ENCODE measurements at regions not wholly inside any gene's neighbourhood (a gene's known extent, or its start where the extent isn't known, plus 50 kb on each side); places are given as distances from the start of the nearest gene placed in this dataset.

DNA sequence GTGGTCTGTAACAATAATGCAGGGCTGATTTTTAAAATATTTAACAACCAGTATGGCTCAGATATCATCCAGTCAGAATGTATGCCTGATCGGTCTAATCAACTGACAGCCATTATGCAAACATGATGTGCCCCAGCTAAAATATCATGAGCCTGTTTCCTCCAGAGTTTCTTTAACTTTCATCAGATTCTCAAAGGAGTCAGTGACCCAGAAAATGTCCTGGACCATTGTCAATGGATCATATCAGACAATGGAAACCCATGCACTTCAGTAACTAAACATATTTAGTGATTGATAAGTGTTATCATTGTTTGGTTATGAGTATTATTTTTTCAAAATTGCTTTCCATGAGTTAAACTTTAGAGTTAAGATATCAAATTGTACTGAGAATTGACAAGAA, 173.5 kb downstream of the LMBRD1 start:
- Histone ChIP-seq H3K4me3 (no peak overlapping the region), H3K9me3 (no peaks in the 10 kb centered on the region), H3K27me3 (no peaks in the 10 kb centered on the region), H3K4me1 (no peaks in the 10 kb centered on the region), H3K27ac (no peak overlapping the region), H3K36me3 (no peaks in the 10 kb centered on the region)
- intact Hi-C loops (cut with DNase I): no loop called here
- no peak for ATAC-seq
- TF ChIP-seq CTCF (IDR thresholded peaks at IDR 0.05): no peak
- no peak for DNase-seq

DNA sequence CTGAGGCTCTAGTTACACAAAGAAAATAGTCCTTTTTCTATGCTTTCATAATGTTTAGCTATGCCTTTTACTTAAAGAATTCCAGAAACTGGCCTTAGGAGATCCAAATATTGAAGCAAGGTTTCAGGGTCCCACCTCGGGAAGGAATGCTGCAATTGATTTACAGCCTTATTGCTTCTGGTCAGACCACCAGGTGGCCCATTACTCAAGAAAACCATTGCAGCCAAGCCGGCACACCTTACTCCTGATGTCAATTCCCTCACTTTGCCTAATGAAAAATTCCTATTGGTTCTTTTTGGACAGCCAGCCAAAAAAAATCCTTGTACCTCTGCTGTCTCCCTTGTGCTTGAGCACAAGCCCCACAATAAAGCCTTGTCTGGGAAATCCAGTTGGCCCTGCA, 173.9 kb downstream of the LMBRD1 start:
- no peak for DNase-seq
- no peaks in the 10 kb centered on the region for H3K4me1 ChIP-seq
- no peak for TF ChIP-seq CTCF (IDR thresholded peaks at IDR 0.05)
- H3K36me3 ChIP-seq: no peaks in the 10 kb centered on the region
- no peaks in the 10 kb centered on the region for H3K9me3 ChIP-seq
- no peak overlapping the region for H3K4me3 ChIP-seq
- ATAC-seq: no peak
- intact Hi-C loops (cut with DNase I): no loop called here
- H3K27me3 ChIP-seq: no peaks in the 10 kb centered on the region
- H3K27ac ChIP-seq: no peak overlapping the region

DNA sequence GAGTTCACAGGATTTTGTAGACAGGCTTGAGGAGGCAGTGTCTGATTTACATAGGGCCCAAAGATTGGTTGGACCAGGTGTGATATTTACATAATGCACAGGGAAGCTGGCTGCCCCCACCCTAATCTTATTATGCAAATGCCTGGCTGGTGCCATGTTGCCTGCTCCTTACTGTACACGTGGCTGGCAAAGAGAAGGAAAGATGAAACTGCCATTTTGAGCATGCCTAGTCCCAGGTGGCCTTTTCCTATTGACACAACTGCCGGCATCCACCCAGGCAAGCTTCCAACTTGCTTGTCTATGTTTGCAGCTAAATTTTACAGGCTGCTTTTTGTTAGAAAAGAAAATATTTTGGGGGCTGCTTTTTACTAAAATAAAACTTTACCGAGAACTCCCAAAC, 174.6 kb downstream of the LMBRD1 start:
- no peak for TF ChIP-seq CTCF (IDR thresholded peaks at IDR 0.05)
- no peak for DNase-seq
- Histone ChIP-seq H3K36me3 (no peaks in the 10 kb centered on the region), H3K4me1 (no peaks in the 10 kb centered on the region), H3K27me3 (no peaks in the 10 kb centered on the region), H3K27ac (no peak overlapping the region), H3K9me3 (no peaks in the 10 kb centered on the region), H3K4me3 (no peak overlapping the region)
- intact Hi-C loops (cut with DNase I): no loop called here
- ATAC-seq: no peak

- Histone ChIP-seq H3K27me3 (no peaks in the 10 kb centered on the region), H3K4me1 (no peaks in the 10 kb centered on the region), H3K36me3 (no peaks in the 10 kb centered on the region), H3K4me3 (no peak overlapping the region), H3K27ac (no peak overlapping the region), H3K9me3 (no peaks in the 10 kb centered on the region)
- no peak for DNase-seq
- TF ChIP-seq CTCF (IDR thresholded peaks at IDR 0.05): no peak
- no peak for ATAC-seq
- intact Hi-C loops (cut with DNase I): no loop called here
Observed at GRCh38 chr6:69617163-69617562, 179.6 kb downstream of the LMBRD1 start.

DNA sequence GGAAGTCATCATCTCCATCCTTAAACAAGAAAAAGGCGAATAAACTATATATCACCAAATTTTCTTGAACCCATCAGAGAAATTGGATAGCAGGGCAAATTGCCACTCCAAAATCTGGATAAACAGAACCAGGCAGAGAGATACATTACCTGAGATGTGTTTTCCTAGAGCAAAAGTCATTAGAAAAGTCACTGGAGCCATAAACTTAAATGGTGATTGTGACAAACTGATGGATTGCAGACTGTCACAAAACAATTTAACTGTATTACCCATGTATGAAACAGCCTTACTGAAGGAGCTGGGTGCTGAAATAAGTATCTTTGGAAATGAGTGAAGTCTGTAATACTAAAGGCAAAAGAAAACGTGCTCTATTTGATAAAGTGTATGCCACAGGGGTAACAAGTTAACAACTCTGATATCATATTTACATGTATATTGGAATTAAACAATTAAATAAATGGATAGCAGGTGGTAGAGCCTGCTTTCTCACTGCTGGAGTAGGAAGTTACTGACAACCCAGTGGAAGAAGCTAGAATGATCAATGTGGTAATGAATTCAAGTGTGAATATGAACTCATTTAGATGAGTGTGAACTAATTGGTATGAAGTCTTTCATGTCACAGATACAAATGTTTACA, 186.9 kb downstream of the LMBRD1 start:
- no peak for DNase-seq
- H3K27ac ChIP-seq: no peak overlapping the region
- no peak for TF ChIP-seq CTCF (IDR thresholded peaks at IDR 0.05)
- intact Hi-C loops (cut with DNase I): no loop called here
- no peak for ATAC-seq
- H3K4me3 ChIP-seq: no peak overlapping the region
- no peaks in the 10 kb centered on the region for H3K36me3 ChIP-seq
- no peaks in the 10 kb centered on the region for H3K9me3 ChIP-seq
- H3K4me1 ChIP-seq: no peaks in the 10 kb centered on the region
- H3K27me3 ChIP-seq: no peaks in the 10 kb centered on the region

DNA sequence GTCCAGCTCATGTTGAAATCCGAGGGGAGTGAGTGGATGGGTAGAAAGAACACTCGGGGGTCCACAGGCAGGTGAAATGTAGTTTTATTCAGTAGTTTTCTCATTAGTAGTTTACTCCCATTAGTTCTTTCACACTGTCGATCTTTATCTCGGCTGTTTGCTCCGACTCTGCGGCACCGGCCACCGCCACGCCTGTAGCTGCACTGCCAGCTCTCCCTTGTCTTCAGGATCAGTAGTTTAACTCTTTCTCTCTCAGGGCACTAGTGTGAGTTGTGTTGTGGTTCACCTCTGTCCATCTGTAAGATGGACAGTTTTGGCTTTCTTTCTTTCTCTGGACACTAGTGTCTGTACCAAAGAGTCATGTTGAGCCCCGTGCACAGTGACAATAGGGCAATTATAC, 195.7 kb downstream of the LMBRD1 start:
- Histone ChIP-seq H3K4me3 (no peak overlapping the region), H3K27ac (no peak overlapping the region), H3K9me3 (no peaks in the 10 kb centered on the region), H3K4me1 (no peaks in the 10 kb centered on the region), H3K27me3 (no peaks in the 10 kb centered on the region), H3K36me3 (no peaks in the 10 kb centered on the region)
- no peak for ATAC-seq
- TF ChIP-seq CTCF (IDR thresholded peaks at IDR 0.05): no peak
- intact Hi-C loops (cut with DNase I): no loop called here
- DNase-seq: no peak
